ENCODE measurements at regions not wholly inside any gene's neighbourhood (a gene's known extent, or its start where the extent isn't known, plus 50 kb on each side); places are given as distances from the start of the nearest gene placed in this dataset.
"Not testable (repeated sequence)": the region's sequence is repeated elsewhere in the genome, so short reads cannot be mapped to it uniquely, and the experiment has no call there.

- not testable (repeated sequence) for DNase-seq (ENCODE audit: low read depth, low spot score)
Observed at GRCh38 chr16:66173796-66174195, 192.7 kb upstream of the CDH5 start.

DNA sequence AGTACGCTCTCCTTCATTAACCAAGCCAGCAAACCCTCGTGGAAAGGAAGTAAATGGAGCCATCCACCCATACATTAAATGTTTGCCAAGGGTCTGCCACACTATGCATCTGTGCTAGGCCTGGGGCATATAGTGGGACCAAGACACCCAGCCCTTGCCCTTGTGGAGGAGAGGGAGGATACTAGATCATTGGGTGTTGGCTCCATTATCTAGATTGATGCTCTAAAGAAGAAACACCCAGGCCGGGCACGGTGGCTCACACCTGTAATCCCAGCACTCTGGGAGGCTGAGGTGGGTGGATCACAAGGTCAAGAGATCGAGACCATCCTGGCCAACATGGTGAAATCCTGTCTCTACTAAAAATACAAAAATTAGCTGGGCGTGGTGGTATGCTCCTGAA, 193.3 kb upstream of the CDH5 start:
- not testable (repeated sequence) for DNase-seq (ENCODE audit: low read depth, low spot score)

DNA sequence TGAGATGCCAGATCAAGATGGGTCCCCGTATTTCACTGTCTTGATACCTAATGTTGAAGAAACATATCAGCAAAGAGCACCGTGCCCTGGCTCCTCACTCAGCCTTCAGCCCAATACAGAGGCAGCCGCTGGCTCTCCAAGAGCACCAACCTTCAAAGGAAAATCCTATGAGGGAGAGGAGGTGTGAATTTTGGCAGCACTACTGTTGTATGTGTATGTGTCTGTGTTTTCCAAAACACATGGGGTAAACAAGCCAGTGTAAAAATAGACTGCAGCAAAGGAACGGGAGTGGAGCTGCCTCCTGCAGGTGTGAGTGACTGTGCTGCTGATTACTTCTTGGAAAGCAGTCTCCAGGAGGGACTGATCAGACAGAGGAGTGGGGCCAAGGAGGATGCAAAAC, 194.0 kb upstream of the CDH5 start:
- no peak for DNase-seq (ENCODE audit: low read depth, low spot score)

- no peak for DNase-seq (ENCODE audit: low read depth, low spot score)
Observed at GRCh38 chr16:66171578-66171977, 194.9 kb upstream of the CDH5 start.

DNA sequence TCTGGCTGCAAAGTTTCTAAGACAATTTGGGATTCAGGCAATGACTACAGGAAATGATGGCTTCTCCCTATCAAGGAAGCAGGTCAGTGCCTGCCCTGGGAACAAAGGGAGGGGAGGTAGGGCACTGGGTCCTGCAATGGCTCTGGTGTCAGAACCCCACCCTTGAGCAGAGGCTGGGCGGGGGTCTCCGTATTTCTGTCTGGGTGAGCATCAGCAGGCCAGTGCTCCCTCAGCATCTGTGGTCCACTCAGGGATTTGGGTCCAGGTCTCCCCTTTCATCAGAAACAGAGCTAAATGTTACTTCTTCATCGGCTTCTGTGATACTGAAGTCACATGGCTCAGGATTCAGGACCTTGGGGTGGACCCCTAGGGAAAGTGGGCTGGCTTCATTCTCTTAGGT, 195.5 kb upstream of the CDH5 start:
- DNase-seq (ENCODE audit: low read depth, low spot score): no peak

DNA sequence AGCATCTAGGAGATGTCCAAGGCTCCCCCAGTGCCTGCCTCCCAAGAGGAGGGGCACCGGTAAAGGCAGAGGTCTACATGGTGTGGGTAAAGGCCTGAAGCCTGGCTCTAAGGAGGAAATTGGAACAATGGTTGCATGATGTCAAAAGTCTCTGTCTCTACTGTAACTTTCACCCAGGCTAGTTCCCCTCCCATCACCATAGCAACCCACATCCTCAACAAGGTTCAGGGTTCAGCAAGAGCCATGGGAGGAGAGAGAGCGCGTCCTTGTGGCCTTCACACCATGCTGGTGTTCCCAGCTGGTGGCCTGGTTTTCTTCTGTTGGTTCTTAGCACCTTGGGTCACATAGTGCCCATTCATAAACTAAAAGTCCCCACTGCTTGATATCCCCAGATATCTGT, 196.7 kb upstream of the CDH5 start:
- DNase-seq (ENCODE audit: low read depth, low spot score): no peak

DNA sequence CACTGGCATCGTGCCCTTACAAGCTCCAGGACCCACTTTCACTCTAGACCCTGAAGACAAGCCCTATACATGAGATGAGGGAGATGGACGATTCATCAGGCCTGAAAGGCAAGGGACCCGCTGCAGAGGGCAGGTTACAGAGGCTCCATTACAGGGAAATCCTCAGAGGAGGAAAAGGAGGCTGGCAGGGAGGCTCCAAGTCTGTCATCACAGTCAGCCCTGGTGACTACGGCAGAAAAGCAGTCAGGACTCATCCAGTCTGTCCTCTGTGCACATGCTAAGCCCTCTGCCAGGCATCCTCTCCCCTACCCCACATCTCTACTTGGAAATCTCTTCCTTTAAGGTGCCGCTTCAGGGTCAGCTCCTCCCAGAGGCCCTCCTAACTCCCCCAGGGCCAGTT, 197.7 kb upstream of the CDH5 start:
- DNase-seq (ENCODE audit: low read depth, low spot score): no peak

DNA sequence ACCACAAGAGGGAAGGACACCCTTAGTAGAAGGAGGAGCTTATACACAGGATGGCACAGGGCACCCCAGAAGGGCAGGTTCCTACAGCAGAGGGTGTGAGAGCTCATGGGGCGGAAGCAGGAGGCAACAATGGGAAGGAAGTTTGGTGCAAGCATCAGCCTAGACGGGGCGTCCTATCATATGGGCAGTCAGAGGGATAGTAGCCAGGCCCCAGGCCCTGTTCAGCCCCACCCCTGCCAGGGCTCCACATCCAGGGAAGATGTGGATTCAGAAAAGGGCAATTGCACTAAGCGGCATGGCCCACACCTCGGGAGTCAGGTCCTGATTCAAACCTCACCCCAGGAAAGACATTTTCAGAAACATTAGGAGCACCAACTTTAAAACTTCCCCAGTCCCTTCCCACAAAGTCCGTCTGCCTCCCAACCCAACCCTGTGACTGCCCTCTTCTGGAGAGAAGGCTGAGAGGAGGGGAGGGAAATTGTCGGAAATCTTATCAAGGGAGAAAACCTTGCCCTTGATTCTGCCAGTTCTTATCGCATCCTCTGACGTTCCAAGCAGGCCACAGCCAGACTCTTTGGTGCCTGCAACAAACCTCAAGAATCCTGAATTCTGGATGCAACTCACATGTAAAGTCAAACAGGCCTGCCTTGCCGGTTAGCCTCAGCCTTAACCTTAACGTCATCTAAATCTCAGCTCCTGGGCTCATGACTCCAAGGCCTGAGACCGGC, 198.8 kb upstream of the CDH5 start:
- no peak for DNase-seq (ENCODE audit: low read depth, low spot score)

- DNase-seq (ENCODE audit: low read depth, low spot score): no peak
Observed at GRCh38 chr16:66166490-66166889, 200.0 kb upstream of the CDH5 start.

DNA sequence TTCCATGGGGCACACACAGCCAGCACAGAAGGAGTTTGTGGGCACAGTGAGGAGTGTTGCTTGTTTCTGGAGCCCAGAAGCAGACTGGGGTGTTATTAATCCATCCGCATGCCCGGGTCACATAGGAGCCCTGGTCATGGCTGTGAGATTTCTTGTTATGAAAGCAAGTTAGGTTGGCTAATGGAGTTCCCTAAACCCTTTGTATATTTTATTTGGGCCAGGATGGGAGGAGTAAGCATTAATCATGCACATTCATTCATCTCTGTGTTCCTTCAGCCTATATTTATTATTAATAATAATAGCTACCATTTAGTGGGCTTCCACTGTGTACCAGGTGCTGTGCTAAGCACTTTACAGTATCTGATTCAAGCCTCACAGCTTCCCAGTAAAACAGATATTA, 200.6 kb upstream of the CDH5 start:
- DNase-seq (ENCODE audit: low read depth, low spot score): no peak

- DNase-seq (ENCODE audit: low read depth, low spot score): no peak
Observed at GRCh38 chr16:66164581-66165247, 201.8 kb upstream of the CDH5 start.

GRCh38 chr16:66162821-66163220, 203.7 kb upstream of the CDH5 start:
- DNase-seq (ENCODE audit: low read depth, low spot score): no peak

DNA sequence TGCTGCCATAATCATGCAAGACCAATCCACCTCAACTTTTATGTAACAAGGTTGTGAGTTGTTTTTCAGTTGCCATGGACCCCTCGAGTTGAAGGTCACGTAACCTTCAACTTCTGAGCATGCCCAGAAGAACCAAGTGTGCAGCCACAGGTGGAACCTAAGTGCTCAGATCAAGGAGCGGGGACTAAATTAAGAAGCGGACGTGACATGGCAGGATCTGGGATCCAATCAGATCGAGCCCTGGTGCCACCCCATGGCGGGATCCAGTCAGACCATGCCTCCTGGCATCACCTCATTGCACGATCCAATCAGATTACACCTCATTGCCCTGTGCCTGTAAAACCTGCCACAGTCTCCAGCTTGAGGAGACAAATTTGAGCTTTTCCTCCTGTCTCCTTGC, 204.5 kb upstream of the CDH5 start:
- DNase-seq (ENCODE audit: low read depth, low spot score): no peak

GRCh38 chr16:66161269-66161668, 205.2 kb upstream of the CDH5 start:
- no peak for DNase-seq (ENCODE audit: low read depth, low spot score)

DNA sequence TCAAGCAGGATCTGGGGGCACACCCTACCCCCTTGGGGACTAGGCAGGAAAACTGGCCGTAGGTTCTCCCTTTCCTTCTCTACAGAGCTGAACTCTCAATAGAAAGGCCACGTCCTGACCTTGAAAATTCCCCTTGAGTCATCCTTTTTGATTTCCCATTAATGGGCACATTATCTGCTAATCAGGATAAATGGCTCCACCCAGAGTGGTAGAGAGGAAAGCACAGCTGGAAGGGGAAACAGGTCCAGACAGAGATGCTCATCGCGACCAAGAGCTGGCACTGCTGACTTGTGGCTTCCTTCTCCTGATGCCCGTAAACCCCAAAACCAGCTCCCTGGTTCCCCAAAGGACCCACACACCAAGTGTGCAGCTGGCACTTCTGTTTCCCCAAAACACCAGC, 206.5 kb upstream of the CDH5 start:
- DNase-seq (ENCODE audit: low read depth, low spot score): no peak

DNA sequence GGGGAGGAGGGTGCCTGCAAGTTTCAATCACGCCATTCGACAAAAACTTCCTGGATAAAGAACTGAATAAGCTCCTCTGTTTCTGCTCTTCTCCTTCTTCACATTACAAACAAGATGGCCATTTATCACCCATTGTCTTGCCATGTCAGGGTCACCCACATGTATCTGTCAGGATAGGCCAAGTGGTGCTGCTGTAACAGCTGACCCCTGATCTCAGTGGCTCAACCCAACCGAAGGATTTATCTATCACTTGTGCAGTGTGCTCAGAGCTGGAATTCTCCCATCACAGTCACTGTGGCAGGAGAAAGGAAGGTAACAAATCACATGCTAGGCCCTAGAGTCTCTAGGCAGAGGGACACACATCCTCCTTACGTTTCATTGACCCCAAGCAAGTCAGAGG, 210.0 kb upstream of the CDH5 start:
- DNase-seq (ENCODE audit: low read depth, low spot score): no peak

- DNase-seq (ENCODE audit: low read depth, low spot score): no peak
Observed at GRCh38 chr16:66155933-66156332, 210.6 kb upstream of the CDH5 start.

DNA sequence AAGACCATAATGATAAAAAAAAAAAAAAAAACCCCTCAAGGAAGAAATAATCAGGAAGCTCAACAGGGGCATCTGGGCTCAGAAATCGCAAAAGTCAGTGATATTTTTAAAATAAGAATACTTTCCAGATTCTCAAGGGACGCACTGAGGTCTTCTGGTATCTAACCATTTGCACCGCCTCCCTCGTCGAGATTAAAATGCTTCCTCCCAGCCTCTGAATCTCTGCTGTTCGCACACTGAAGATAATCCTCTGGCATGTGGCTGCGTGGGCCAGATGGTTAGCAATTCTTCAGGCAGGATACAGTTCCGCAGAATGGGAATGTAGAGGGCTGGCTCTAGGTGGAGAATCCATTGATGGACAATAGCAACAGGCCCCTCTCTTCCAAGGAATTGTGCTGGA, 211.7 kb upstream of the CDH5 start:
- no peak for DNase-seq (ENCODE audit: low read depth, low spot score)

GRCh38 chr16:66152823-66153393, 213.6 kb upstream of the CDH5 start:
- DNase-seq (ENCODE audit: low read depth, low spot score): no peak

- no peak for DNase-seq (ENCODE audit: low read depth, low spot score)
Observed at GRCh38 chr16:66152181-66152580, 214.3 kb upstream of the CDH5 start.

- DNase-seq (ENCODE audit: low read depth, low spot score): no peak
Observed at GRCh38 chr16:66150698-66151482, 215.6 kb upstream of the CDH5 start.

- no peak for DNase-seq (ENCODE audit: low read depth, low spot score)
Observed at GRCh38 chr16:66147291-66147690, 219.2 kb upstream of the CDH5 start.
